ENCODE measurements at regions not wholly inside any gene's neighbourhood (a gene's known extent, or its start where the extent isn't known, plus 50 kb on each side); places are given as distances from the start of the nearest gene placed in this dataset.
A peak's percentile ranks its signal among the peaks of the same experiment; 100 is the strongest.

GRCh38 chr6:121499666-121500065 lies 64.2 kb downstream of the GJA1 start:
- DNase-seq: no peak

- no peak for DNase-seq
These were observed 68.1 kb downstream of the GJA1 start for GRCh38 chr6:121503589-121503991.

- no peak for DNase-seq
These were observed 68.8 kb downstream of the GJA1 start for GRCh38 chr6:121504227-121504626.

- DNase-seq: no peak
These were observed 69.8 kb downstream of the GJA1 start for GRCh38 chr6:121505284-121505683.

GRCh38 chr6:121506761-121507754 lies 71.6 kb downstream of the GJA1 start:
- DNase-seq: no peak

- DNase-seq: no peak
These were observed 75.2 kb downstream of the GJA1 start for GRCh38 chr6:121510568-121511177.

- DNase-seq: no peak
These were observed 80.3 kb downstream of the GJA1 start for GRCh38 chr6:121515630-121516265.

GRCh38 chr6:121516331-121516730 lies 80.9 kb downstream of the GJA1 start:
- DNase-seq: no peak

GRCh38 chr6:121520337-121521163 lies 85.1 kb downstream of the GJA1 start:
- DNase-seq: no peak

GRCh38 chr6:121521164-121521555 lies 85.7 kb downstream of the GJA1 start:
- DNase-seq: no peak

GRCh38 chr6:121522265-121522664 lies 86.8 kb downstream of the GJA1 start:
- DNase-seq: no peak

GRCh38 chr6:121522771-121523386 lies 87.4 kb downstream of the GJA1 start:
- DNase-seq: no peak

- no peak for DNase-seq
These were observed 88.2 kb downstream of the GJA1 start for GRCh38 chr6:121523628-121524027.

GRCh38 chr6:121526282-121526681 lies 90.8 kb downstream of the GJA1 start:
- DNase-seq: no peak

GRCh38 chr6:121531658-121532169 lies 96.3 kb downstream of the GJA1 start:
- DNase-seq: peak; percentile 34

- DNase-seq: peak; percentile 23
These were observed 97.9 kb downstream of the GJA1 start for GRCh38 chr6:121533321-121533841.

GRCh38 chr6:121535777-121536176 lies 100.3 kb downstream of the GJA1 start:
- DNase-seq: no peak

GRCh38 chr6:121536345-121536744 lies 100.9 kb downstream of the GJA1 start:
- DNase-seq: no peak

GRCh38 chr6:121539439-121539838 lies 104.0 kb downstream of the GJA1 start:
- no peak for DNase-seq

GRCh38 chr6:121540210-121540609 lies 104.8 kb downstream of the GJA1 start:
- DNase-seq: no peak

- no peak for DNase-seq
These were observed 109.2 kb downstream of the GJA1 start for GRCh38 chr6:121544691-121545090.

- DNase-seq: no peak
These were observed 112.7 kb downstream of the GJA1 start for GRCh38 chr6:121548131-121548530.
